ENCODE measurements at regions not wholly inside any gene's neighbourhood (a gene's known extent, or its start where the extent isn't known, plus 50 kb on each side); places are given as distances from the start of the nearest gene placed in this dataset.

- H3K27me3 ChIP-seq (replicated peaks in 1 of 4; ENCODE audit: control insufficient read depth in 3 of 4, extremely low read depth in 1 of 4, insufficient read depth in 3 of 4, low read length in 3 of 4) = no peaks in the 10 kb centered on the region
- H4K8ac ChIP-seq (ENCODE audit: extremely low read depth, insufficient read depth, low read length) = no peak overlapping the region
- no peak overlapping the region for H2BK5ac ChIP-seq (ENCODE audit: low read depth, low read length)
- H2BK15ac ChIP-seq (ENCODE audit: low read length) = no peak overlapping the region
- no peak overlapping the region for H2AK5ac ChIP-seq (ENCODE audit: low read depth, low read length)
- no peak overlapping the region for H4K91ac ChIP-seq (replicated peaks; ENCODE audit: insufficient read length, low read length)
- no peak overlapping the region for H3K4me2 ChIP-seq (ENCODE audit: insufficient read depth in 1 of 2, low read depth in 2 of 2, low read length in 2 of 2)
- H3K79me2 ChIP-seq (ENCODE audit: control insufficient read depth in 1 of 2, insufficient read depth in 2 of 2, low read length in 2 of 2) = no peaks in the 10 kb centered on the region
- ChIA-PET CTCF (ENCODE audit: partially characterized antibody) (interaction anchor here (0.6 kb wide), 1 partner anchor 195 kb away, joined by 3 read pairs; no protein-coding TSS in a partner anchor), POLR2A (ENCODE audit: partially characterized antibody) (no interaction called here)
- no peak overlapping the region for H3K27ac ChIP-seq (ENCODE audit: low read depth, low read length)
- no peak overlapping the region for H4K5ac ChIP-seq (ENCODE audit: insufficient read length, low read depth, low read length)
- FAIRE-seq = no peak
- no peak overlapping the region for H3K14ac ChIP-seq (ENCODE audit: insufficient read length)
- H2AFZ ChIP-seq (ENCODE audit: low read length) = no peak overlapping the region
- TF ChIP-seq RBBP5 (IDR thresholded peaks at IDR 0.05; ENCODE audit: borderline replicate concordance, low read depth, low read length) (no peak), FOSL1 (IDR thresholded peaks at IDR 0.05; ENCODE audit: insufficient read depth, low read depth, low read length) (no peak), HDAC6 (IDR thresholded peaks at IDR 0.05; ENCODE audit: low read depth, low read length) (no peak), YY1 (IDR thresholded peaks at IDR 0.05; ENCODE audit: low read depth, low read length) (no peak), CHD2 (IDR thresholded peaks at IDR 0.05; ENCODE audit: low read length) (no peak), TAF1 (IDR thresholded peaks at IDR 0.05; ENCODE audit: low read depth, low read length) (no peak), GTF2F1 (IDR thresholded peaks at IDR 0.05; ENCODE audit: borderline replicate concordance, low read depth, low read length) (no peak), CTBP2 (IDR thresholded peaks at IDR 0.05; ENCODE audit: borderline replicate concordance, insufficient read depth, insufficient read length, low read length) (no peak), POU5F1 (IDR thresholded peaks at IDR 0.05; ENCODE audit: low read depth, low read length) (no peak), BRCA1 (IDR thresholded peaks at IDR 0.05; ENCODE audit: low read depth, low read length) (no peak), CBX8 (IDR thresholded peaks at IDR 0.05; ENCODE audit: borderline replicate concordance, low read depth, low read length) (no peak)
- no peak overlapping the region for H2BK12ac ChIP-seq (ENCODE audit: low read depth, low read length)
- no peaks in the 10 kb centered on the region for H3K23me2 ChIP-seq (ENCODE audit: low read depth, low read length)
- no peaks in the 10 kb centered on the region for H3K4me1 ChIP-seq (replicated peaks in 1 of 4; ENCODE audit: control insufficient read depth in 3 of 4, insufficient read depth in 4 of 4, low read length in 3 of 4)
- H3K36me3 ChIP-seq (ENCODE audit: control insufficient read depth in 2 of 4, insufficient read depth in 4 of 4, low read length in 3 of 4) = no peaks in the 10 kb centered on the region
- H3K4ac ChIP-seq (replicated peaks; ENCODE audit: insufficient read length, low read depth, low read length) = no peak overlapping the region
- no peak overlapping the region for H2BK20ac ChIP-seq (ENCODE audit: low read length)
- no peaks in the 10 kb centered on the region for H3K9me3 ChIP-seq (ENCODE audit: insufficient read depth in 2 of 2, low read depth in 1 of 2, low read length in 1 of 2)
- H3K79me1 ChIP-seq (ENCODE audit: low read depth, low read length) = no peaks in the 10 kb centered on the region
- no peaks in the 10 kb centered on the region for H4K20me1 ChIP-seq (replicated peaks in 1 of 2; ENCODE audit: control insufficient read depth in 1 of 2, insufficient read depth in 2 of 2, low read length in 2 of 2)
- no peak for DNase-seq (ENCODE audit: low read depth in 1 of 2, low spot score in 2 of 2)
- H2BK120ac ChIP-seq (replicated peaks; ENCODE audit: low read depth, low read length) = no peak overlapping the region
- H3K4me3 ChIP-seq (ENCODE audit: extremely low read depth in 1 of 4, insufficient read depth in 2 of 4, low read depth in 3 of 4, low read length in 4 of 4) = no peak overlapping the region
- H3K9ac ChIP-seq (replicated peaks in 1 of 4; ENCODE audit: extremely low read depth in 1 of 4, low read depth in 3 of 4, low read length in 3 of 4) = no peak overlapping the region
- H3K23ac ChIP-seq (ENCODE audit: insufficient read length) = no peak overlapping the region
- H3K18ac ChIP-seq (ENCODE audit: extremely low read depth, low read length) = no peak overlapping the region
- H3K56ac ChIP-seq (replicated peaks; ENCODE audit: insufficient read length, low read depth, low read length) = no peak overlapping the region
Observed at GRCh38 chr13:104766319-104766718, 1700.1 kb upstream of the SLC10A2 start.
